ENCODE measurements at regions not wholly inside any gene's neighbourhood (a gene's known extent, or its start where the extent isn't known, plus 50 kb on each side); places are given as distances from the start of the nearest gene placed in this dataset.

DNA sequence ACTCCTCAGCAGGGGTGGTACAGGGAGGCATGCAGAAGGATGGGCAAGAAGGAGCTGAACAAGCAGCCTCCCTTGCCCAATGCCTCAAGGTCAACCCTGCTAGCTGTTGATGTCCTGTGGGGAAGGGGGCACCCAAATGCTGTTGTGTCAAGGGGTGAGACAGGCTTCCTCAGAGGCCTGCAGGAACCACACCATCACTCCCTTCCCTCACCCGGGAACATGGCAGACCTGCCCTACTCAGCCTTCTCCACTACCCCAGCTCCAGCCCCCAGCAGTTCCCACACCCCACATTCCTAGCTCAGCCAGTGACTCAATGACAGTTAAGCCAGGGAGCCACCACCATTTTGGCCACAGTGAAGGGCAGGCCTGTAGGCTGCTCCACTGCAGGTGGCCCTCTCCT is 53.9 kb upstream of the RMP24 start:
- Histone ChIP-seq H3K36me3 (no peaks in the 10 kb centered on the region), H3K27me3 (peaks cover 0 to 7% of the 10 kb centered on the region in 2 donors), H3K4me1 (no peaks in the 10 kb centered on the region), H3K4me3 (no peak overlapping the region), H3K9me3 (no peaks in the 10 kb centered on the region), H3K27ac (no peak overlapping the region)
- intact Hi-C loops (cut with DNase I), result no loop called here
- ATAC-seq (no peak), DNase-seq (no peak)
- TF ChIP-seq CTCF (IDR thresholded peaks at IDR 0.05), result no peak

- H3K4me3 ChIP-seq, result no peak overlapping the region
- peaks cover 0 to 7% of the 10 kb centered on the region in 2 donors for H3K27me3 ChIP-seq
- no peak overlapping the region for H3K27ac ChIP-seq
- H3K36me3 ChIP-seq, result no peaks in the 10 kb centered on the region
- no peaks in the 10 kb centered on the region for H3K4me1 ChIP-seq
- intact Hi-C loops (cut with DNase I), result no loop called here
- H3K9me3 ChIP-seq, result no peaks in the 10 kb centered on the region
- no peak for TF ChIP-seq CTCF (IDR thresholded peaks at IDR 0.05)
- no peak for ATAC-seq
- DNase-seq, result no peak
Measured at GRCh38 chr18:35919179-35919578, 53.3 kb upstream of the RMP24 start.

GRCh38 chr18:35920623-35921022 is 51.9 kb upstream of the RMP24 start:
- H3K36me3 ChIP-seq, result no peaks in the 10 kb centered on the region
- DNase-seq (no peak), ATAC-seq (no peak)
- no peaks in the 10 kb centered on the region for H3K4me1 ChIP-seq
- no peak for TF ChIP-seq CTCF (IDR thresholded peaks at IDR 0.05)
- no peaks in the 10 kb centered on the region for H3K9me3 ChIP-seq
- intact Hi-C loops (cut with DNase I), result loop anchor here in 1 of 2 donors (10.0 kb wide), 1 partner anchor 236 kb away; no protein-coding TSS in a partner anchor
- peaks cover 0 to 7% of the 10 kb centered on the region in 2 donors for H3K27me3 ChIP-seq
- H3K4me3 ChIP-seq, result no peak overlapping the region
- H3K27ac ChIP-seq, result no peak overlapping the region

Small RNA genes in the stretch of these regions (microRNA-seq; reads per million reads assigned to microRNA genes)
- 61.4 to 94.8 reads per million in 2 donors for gene MIR187
